Large intestine (tissue), 3 donors: ENCODE measurements at regions not wholly inside any gene's neighbourhood (a gene's known extent, or its start where the extent isn't known, plus 50 kb on each side); places are given as distances from the start of the nearest gene placed in this dataset.

Experiments
- DNase-seq, 2 donors: peaks; one replicate each; pipeline versions ENCODE4 v3.0.0 to v3.0.0-alpha.2; 2013
- H3K27ac ChIP-seq: one replicate; pipeline ENCODE4 v1.5.1; 2013; ENCODE audit warnings: low read length
- H3K27me3 ChIP-seq: 2 replicates; pipeline ENCODE4 v1.6.1; 2013; ENCODE audit warnings: low read length; ENCODE audit not compliant: control insufficient read depth, insufficient read depth
- H3K36me3 ChIP-seq: 2 replicates; pipeline ENCODE4 v1.6.1; 2013; ENCODE audit warnings: low read length; ENCODE audit not compliant: control insufficient read depth, insufficient read depth
- H3K4me1 ChIP-seq: one replicate; pipeline ENCODE4 v1.6.1; 2013; ENCODE audit warnings: low read length; ENCODE audit not compliant: control insufficient read depth, insufficient read depth
- H3K4me3 ChIP-seq: one replicate; pipeline ENCODE4 v1.5.1; 2013; ENCODE audit warnings: low read length
- H3K9me3 ChIP-seq: one replicate; pipeline ENCODE4 v1.6.1; 2013; ENCODE audit warnings: mild to moderate bottlenecking, low read depth, low read length, moderate library complexity; ENCODE audit not compliant: control insufficient read depth
- WGBS: methylation state at CpG from one replicate; pipeline ENCODE4 v1.1.5; 2013; ENCODE audit warnings: low lambda C conversion rate; ENCODE audit not compliant: insufficient coverage; 5-methylcytosine and 5-hydroxymethylcytosine counted together

DNA sequence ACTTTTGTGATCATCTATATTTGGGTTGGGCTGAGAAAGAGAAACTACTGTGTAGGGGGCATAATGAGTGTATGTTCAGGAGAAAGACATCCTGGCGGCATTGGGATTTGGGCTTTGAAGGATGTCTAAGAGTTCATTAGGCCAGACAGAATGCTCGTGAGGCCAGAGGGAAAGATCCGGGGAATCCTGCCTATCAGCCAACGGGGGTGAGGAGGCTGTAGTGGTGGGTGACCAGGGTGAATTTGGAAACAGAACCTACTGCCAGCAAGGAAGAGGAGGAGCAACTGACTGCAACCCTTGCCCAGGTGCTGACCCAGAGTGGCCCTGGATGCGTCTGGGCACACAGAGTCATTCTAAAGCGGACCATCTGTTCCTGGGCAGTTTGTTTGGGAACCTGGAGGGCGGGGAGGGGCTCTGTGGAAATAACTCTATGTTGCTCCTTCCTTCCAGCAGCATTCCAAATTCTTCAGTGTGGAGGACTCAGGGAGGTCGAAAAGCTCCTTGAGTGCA, 56.9 kb upstream of the ECE1 start:
- no peaks in the 10 kb centered on the region for H3K36me3 ChIP-seq

GRCh38 chr1:21346365-21347071, 56.3 kb upstream of the ECE1 start:
- Histone ChIP-seq H3K4me1 (peaks cover 29% of the 10 kb centered on the region), H3K4me3 (peak overlapping the region; percentile 71), H3K27me3 (no peaks in the 10 kb centered on the region), H3K9me3 (no peaks in the 10 kb centered on the region), H3K27ac (no peak overlapping the region), H3K36me3 (no peaks in the 10 kb centered on the region)
- no CpG with 5 or more reads among the region's 13 CpGs for WGBS
- DNase-seq: no peak

More for the DNA sequence above, 56.9 kb upstream of the ECE1 start:
- no CpG with 5 or more reads among the region's 8 CpGs for WGBS
- Histone ChIP-seq H3K27me3 (no peaks in the 10 kb centered on the region), H3K27ac (no peak overlapping the region), H3K4me1 (peaks cover 23% of the 10 kb centered on the region), H3K9me3 (no peaks in the 10 kb centered on the region), H3K4me3 (no peak overlapping the region)
- no peak for DNase-seq

- Histone ChIP-seq H3K9me3 (no peaks in the 10 kb centered on the region), H3K27ac (peak overlapping the region; percentile 86), H3K27me3 (no peaks in the 10 kb centered on the region), H3K36me3 (peaks cover 3% of the 10 kb centered on the region), H3K4me3 (peak overlapping the region; percentile 88), H3K4me1 (peaks cover 45% of the 10 kb centered on the region)
- DNase-seq: peak in 1 of 2 donors; percentile 66
- WGBS: no CpG with 5 or more reads among the region's 74 CpGs
Observed at GRCh38 chr1:21344750-21345443, 54.6 kb upstream of the ECE1 start.

- Histone ChIP-seq H3K4me3 (peak overlapping the region; percentile 88), H3K36me3 (peaks cover 4% of the 10 kb centered on the region), H3K27me3 (no peaks in the 10 kb centered on the region), H3K4me1 (peaks cover 52% of the 10 kb centered on the region), H3K9me3 (no peaks in the 10 kb centered on the region), H3K27ac (peak overlapping the region; percentile 86)
- no CpG with 5 or more reads among the region's 14 CpGs for WGBS
- peak in 1 of 2 donors; percentile 32 for DNase-seq
Observed at GRCh38 chr1:21344098-21344749, 54.0 kb upstream of the ECE1 start.

DNA sequence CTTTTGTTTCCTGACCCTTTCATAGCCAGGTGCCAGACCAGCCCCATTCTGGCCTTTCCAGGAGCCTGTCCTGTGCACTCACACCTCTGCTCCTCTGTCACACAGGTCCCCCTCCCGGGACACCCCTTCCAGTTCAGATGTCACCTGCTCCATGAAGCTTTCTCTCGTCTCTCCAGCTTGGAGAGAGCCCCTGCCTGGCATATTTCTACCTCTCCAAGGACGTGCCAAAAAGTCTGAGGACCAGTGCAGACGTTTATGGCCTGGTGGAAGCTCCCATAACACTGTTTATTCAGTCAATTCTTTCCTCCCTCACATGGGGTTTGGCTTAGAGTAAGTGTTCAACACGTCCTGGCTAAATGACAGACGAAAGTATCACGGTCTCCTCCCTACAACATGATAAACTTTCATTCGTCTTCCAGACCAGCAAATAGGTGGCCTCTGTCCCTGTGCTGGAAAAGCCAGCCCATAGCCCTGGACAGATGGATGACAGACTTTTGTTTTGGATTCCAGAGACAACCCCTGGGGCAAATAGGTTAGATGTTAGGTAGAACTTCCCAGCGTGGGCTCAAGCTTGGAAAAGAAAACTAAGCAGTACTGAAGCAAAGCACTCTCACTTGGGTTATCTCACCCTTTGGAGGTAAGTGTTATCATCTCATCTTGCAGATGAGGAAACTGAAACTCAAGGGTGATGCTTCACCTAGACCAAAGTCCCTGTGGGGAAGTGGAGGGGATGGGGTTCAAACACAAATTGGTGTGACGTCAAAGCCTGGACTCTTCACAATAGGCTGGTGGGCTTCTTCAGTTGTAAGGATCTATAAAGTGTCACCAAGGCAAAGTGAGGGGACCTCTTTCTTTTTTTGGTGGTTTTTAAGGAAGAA, 52.9 kb upstream of the ECE1 start:
- Histone ChIP-seq H3K36me3 (peaks cover 4% of the 10 kb centered on the region), H3K4me3 (peak overlapping the region; percentile 88), H3K27ac (peak overlapping the region; percentile 86), H3K4me1 (peaks cover 62% of the 10 kb centered on the region), H3K27me3 (no peaks in the 10 kb centered on the region), H3K9me3 (no peaks in the 10 kb centered on the region)
- WGBS: 40% methylated on average over 1 of the region's 10 CpGs
- peak in 1 of 2 donors; percentile 70 for DNase-seq

DNA sequence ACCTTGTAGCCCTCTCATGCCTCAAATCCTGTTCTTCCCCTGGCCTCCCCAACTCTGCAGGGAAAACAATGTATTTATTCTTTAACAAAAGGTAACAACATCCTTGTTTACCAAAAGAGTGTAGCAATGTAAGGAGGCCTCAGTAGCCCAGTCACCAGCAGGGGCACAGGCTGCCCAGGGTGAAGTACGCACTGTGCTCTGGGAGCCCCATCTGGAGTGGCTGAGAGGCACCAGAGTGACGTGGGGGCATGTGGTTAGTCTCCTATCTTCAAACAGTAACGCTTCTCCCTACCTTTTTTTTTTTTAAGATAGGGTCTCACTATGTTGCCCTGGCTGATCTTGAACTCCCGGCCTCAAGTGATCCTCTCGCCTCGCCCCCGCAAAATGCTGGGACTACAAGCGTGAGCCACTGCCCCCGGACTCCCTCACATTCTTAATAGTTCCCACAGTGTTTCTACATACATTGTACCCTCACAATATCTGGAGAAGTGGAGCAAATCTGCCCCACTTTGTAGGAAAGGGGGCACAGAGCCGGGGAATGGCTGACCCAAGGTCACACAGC, 51.3 kb upstream of the ECE1 start:
- Histone ChIP-seq H3K27me3 (no peaks in the 10 kb centered on the region), H3K36me3 (peaks cover 4% of the 10 kb centered on the region), H3K4me1 (peaks cover 78% of the 10 kb centered on the region), H3K4me3 (no peak overlapping the region), H3K9me3 (no peaks in the 10 kb centered on the region), H3K27ac (peak overlapping the region; percentile 44)
- WGBS: 100% methylated on average over 1 of the region's 10 CpGs
- peak in 1 of 2 donors; percentile 18 for DNase-seq

DNA sequence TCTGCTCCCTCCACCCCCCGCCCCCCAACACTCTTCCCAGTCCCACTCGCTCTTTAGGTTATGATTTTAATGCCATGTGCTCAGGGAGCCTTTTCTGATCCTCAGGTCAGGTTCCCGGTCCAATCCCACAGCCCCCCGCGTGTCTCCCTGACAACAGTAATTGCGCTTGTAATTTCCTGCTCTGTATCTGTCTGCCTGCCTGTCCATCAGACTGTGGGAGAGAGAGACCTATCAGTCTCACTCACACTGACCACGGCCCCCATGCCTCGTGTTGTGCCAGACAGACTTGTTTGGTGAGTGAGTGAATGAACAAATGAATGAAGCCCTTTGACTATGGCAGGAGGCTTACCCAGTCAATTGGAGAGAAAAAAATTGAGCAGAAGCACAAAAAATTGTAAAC, 50.8 kb upstream of the ECE1 start:
- Histone ChIP-seq H3K27me3 (no peaks in the 10 kb centered on the region), H3K27ac (peak overlapping the region; percentile 44), H3K4me1 (peaks cover 78% of the 10 kb centered on the region), H3K4me3 (no peak overlapping the region), H3K36me3 (peaks cover 4% of the 10 kb centered on the region), H3K9me3 (no peaks in the 10 kb centered on the region)
- peak in 1 of 2 donors; percentile 57 for DNase-seq
- no CpG with 5 or more reads among the region's 8 CpGs for WGBS

DNA sequence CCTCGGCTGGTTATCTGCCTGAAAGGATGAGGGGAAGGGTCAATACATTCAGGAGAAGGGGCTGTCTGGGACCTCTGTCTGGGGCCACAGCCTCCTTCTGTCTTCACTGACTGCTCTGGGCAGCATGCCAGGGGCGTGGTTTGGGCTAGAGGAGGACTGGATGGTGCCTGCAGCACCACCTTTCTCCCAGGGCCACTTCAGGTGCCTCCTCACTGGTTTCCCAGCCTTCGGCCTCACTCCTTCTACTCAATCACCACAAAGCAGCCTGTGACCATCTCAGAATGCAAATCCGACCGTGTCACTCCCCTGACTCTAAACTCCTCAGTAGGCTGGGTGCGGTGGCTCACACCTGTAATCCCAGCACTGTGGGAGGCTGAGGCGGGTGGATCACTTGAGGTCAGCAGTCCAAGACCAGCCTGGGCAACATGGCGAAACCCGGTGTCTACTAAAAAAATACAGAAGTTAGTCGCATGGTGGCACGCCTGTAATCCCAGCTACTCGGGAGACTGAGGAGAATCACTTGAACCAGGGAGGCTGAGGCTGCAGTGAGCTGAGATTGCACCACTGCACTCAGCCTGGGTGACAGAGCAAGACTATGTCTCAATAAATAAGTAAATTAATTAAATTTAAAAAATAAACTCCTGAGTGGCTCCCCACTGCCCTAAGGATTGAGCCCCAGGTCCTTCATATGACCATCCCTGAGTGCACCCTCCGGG, 50.1 kb upstream of the ECE1 start:
- Histone ChIP-seq H3K36me3 (peaks cover 4% of the 10 kb centered on the region), H3K9me3 (no peaks in the 10 kb centered on the region), H3K27me3 (no peaks in the 10 kb centered on the region), H3K27ac (peak overlapping the region; percentile 79), H3K4me3 (no peak overlapping the region), H3K4me1 (peaks cover 84% of the 10 kb centered on the region)
- WGBS: no CpG with 5 or more reads among the region's 13 CpGs
- DNase-seq: peak in 1 of 2 donors; percentile 14
